ENCODE measurements at regions not wholly inside any gene's neighbourhood (a gene's known extent, or its start where the extent isn't known, plus 50 kb on each side); places are given as distances from the start of the nearest gene placed in this dataset.

DNA sequence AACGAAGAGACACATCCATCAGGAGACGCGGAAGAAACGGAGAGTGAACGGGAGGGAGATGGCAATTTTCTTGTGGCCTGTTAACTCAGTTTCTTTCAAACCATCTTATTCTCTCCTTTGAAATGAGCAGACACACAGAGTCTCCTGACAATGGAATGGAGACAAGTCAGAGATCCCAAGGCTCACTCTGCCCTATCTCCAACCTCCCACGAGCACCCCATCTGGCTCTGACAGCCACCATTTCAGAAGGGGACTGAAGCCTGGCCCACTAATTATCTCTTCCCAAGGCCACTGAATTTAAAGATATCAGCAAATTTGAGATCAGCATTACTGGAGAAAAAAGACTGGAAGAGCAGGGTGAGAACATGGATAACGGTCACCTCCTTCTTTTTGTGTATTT is 215.6 kb downstream of the DHX15 start:
- TF ChIP-seq TOX (CRISPR knock-in tag; IDR thresholded peaks at IDR 0.05; ENCODE audit: borderline replicate concordance) (no peak), SNAI2 (CRISPR knock-in tag; IDR thresholded peaks at IDR 0.05) (no peak), CSDC2 (CRISPR knock-in tag; IDR thresholded peaks at IDR 0.05) (no peak), ZC3H10 (CRISPR knock-in tag; IDR thresholded peaks at IDR 0.05) (no peak), BACH2 (CRISPR knock-in tag; IDR thresholded peaks at IDR 0.05; ENCODE audit: borderline replicate concordance) (no peak), ZNF70 (CRISPR knock-in tag; IDR thresholded peaks at IDR 0.05) (no peak)
- TF ChIP-seq, protein P1, sequence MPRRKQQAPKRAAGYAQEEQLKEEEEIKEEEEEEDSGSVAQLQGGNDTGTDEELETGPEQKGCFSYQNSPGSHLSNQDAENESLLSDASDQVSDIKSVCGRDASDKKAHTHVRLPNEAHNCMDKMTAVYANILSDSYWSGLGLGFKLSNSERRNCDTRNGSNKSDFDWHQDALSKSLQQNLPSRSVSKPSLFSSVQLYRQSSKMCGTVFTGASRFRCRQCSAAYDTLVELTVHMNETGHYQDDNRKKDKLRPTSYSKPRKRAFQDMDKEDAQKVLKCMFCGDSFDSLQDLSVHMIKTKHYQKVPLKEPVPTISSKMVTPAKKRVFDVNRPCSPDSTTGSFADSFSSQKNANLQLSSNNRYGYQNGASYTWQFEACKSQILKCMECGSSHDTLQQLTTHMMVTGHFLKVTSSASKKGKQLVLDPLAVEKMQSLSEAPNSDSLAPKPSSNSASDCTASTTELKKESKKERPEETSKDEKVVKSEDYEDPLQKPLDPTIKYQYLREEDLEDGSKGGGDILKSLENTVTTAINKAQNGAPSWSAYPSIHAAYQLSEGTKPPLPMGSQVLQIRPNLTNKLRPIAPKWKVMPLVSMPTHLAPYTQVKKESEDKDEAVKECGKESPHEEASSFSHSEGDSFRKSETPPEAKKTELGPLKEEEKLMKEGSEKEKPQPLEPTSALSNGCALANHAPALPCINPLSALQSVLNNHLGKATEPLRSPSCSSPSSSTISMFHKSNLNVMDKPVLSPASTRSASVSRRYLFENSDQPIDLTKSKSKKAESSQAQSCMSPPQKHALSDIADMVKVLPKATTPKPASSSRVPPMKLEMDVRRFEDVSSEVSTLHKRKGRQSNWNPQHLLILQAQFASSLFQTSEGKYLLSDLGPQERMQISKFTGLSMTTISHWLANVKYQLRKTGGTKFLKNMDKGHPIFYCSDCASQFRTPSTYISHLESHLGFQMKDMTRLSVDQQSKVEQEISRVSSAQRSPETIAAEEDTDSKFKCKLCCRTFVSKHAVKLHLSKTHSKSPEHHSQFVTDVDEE (CRISPR knock-in tag; IDR thresholded peaks at IDR 0.05), result no peak
- TF ChIP-seq, protein P2, sequence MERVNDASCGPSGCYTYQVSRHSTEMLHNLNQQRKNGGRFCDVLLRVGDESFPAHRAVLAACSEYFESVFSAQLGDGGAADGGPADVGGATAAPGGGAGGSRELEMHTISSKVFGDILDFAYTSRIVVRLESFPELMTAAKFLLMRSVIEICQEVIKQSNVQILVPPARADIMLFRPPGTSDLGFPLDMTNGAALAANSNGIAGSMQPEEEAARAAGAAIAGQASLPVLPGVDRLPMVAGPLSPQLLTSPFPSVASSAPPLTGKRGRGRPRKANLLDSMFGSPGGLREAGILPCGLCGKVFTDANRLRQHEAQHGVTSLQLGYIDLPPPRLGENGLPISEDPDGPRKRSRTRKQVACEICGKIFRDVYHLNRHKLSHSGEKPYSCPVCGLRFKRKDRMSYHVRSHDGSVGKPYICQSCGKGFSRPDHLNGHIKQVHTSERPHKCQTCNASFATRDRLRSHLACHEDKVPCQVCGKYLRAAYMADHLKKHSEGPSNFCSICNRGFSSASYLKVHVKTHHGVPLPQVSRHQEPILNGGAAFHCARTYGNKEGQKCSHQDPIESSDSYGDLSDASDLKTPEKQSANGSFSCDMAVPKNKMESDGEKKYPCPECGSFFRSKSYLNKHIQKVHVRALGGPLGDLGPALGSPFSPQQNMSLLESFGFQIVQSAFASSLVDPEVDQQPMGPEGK (CRISPR knock-in tag; IDR thresholded peaks at IDR 0.05; ENCODE audit: borderline replicate concordance), result no peak
